Tibial nerve (tissue), 4 donors: ENCODE measurements at regions not wholly inside any gene's neighbourhood (a gene's known extent, or its start where the extent isn't known, plus 50 kb on each side); places are given as distances from the start of the nearest gene placed in this dataset.

ENCODE experiments used
- DNase-seq, 2 donors: peaks; one replicate each; pipeline ENCODE4 v3.0.0-alpha.2; 2019; ENCODE audit warnings: low spot score in 2 of 2
- H3K27ac ChIP-seq, 4 donors: fragments of 200-600 bp; sonication (generic) in 3 of 4; one replicate each; pipeline ENCODE4 v1.5.1; 2017 to 2019; ENCODE audit warnings: mild to moderate bottlenecking in 1 of 4
- H3K27me3 ChIP-seq, 2 donors: fragments of 200-600 bp; sonication (generic) in 1 of 2; one replicate each; pipeline versions ENCODE4 v1.5.1 to v1.6.0; 2017 to 2019
- H3K36me3 ChIP-seq, 3 donors: fragments of 200-600 bp; sonication (generic); one replicate each; pipeline ENCODE4 v1.5.1; 2018 to 2019
- H3K4me1 ChIP-seq, 4 donors: fragments of 200-600 bp; sonication (generic) in 3 of 4; one replicate each; pipeline ENCODE4 v1.5.1; 2017 to 2019
- H3K4me3 ChIP-seq, 4 donors: fragments of 200-600 bp; sonication (generic) in 3 of 4; one replicate each; pipeline ENCODE4 v1.5.1; 2017 to 2019; ENCODE audit warnings: mild to moderate bottlenecking in 1 of 4, moderate library complexity in 1 of 4
- H3K9me3 ChIP-seq, 4 donors: fragments of 200-600 bp; sonication (generic) in 3 of 4; one replicate each; pipeline ENCODE4 v1.5.1; 2017 to 2019
- CTCF ChIP-seq, 5 experiments: fragments of 200-600 bp in 3 of 5; fragments of 450-650 bp in 2 of 5; sonication (generic) in 3 of 5; IDR thresholded peaks; one replicate each; pipeline ENCODE4 v1.5.1; 2016 to 2019; ENCODE audit warnings: antibody characterized with exemption in 5 of 5, mild to moderate bottlenecking in 3 of 5, moderate library complexity in 2 of 5
- EP300 ChIP-seq, 2 donors: sonication (generic); formaldehyde crosslinking; IDR thresholded peaks; one replicate each; pipeline ENCODE4 v1.6.1; 2017; ENCODE audit warnings: antibody characterized with exemption in 2 of 2, mild to moderate bottlenecking in 1 of 2
- POLR2A ChIP-seq, 2 donors: fragments of 450-650 bp; IDR thresholded peaks; one replicate each; pipeline ENCODE4 v1.6.1; 2017; ENCODE audit warnings: antibody characterized with exemption in 2 of 2, mild to moderate bottlenecking in 2 of 2, moderate library complexity in 2 of 2
- WGBS, 2 donors: methylation state at CpG; one replicate each; pipeline ENCODE4 v1.1.5; 2018; 5-methylcytosine and 5-hydroxymethylcytosine counted together

- no peak for TF ChIP-seq POLR2A (IDR thresholded peaks at IDR 0.05)
- TF ChIP-seq CTCF (IDR thresholded peaks at IDR 0.05), result no peak
- TF ChIP-seq EP300 (IDR thresholded peaks at IDR 0.05), result no peak
- no peak overlapping the region for H3K27ac ChIP-seq
- no peaks in the 10 kb centered on the region for H3K4me1 ChIP-seq
- no peak overlapping the region for H3K4me3 ChIP-seq
- no peak for DNase-seq
- no peaks in the 10 kb centered on the region for H3K27me3 ChIP-seq
- H3K9me3 ChIP-seq, result peaks cover 0 to 9% (median 0%) of the 10 kb centered on the region in 4 donors
- no peaks in the 10 kb centered on the region for H3K36me3 ChIP-seq
- 44 to 49% methylated on average over 5 of the region's 5 CpGs for WGBS, 2 donors
These were observed 621.0 kb downstream of the ACTL7B start for GRCh38 chr9:108234811-108235210.

GRCh38 chr9:108225149-108225800 lies 630.5 kb downstream of the ACTL7B start:
- Histone ChIP-seq H3K4me3 (no peak overlapping the region), H3K4me1 (no peaks in the 10 kb centered on the region)

GRCh38 chr9:108224716-108225115 lies 631.1 kb downstream of the ACTL7B start:
- whole genome bisulfite sequencing, 2 donors, result 75 to 86% methylated on average over 3 of the region's 3 CpGs
- Histone ChIP-seq H3K27ac (no peak overlapping the region), H3K36me3 (no peaks in the 10 kb centered on the region), H3K27me3 (no peaks in the 10 kb centered on the region), H3K4me3 (no peak overlapping the region), H3K4me1 (no peaks in the 10 kb centered on the region), H3K9me3 (peaks cover 0 to 16% (median 0%) of the 10 kb centered on the region in 4 donors)
- no peak for TF ChIP-seq POLR2A (IDR thresholded peaks at IDR 0.05)
- DNase-seq, result no peak

More at GRCh38 chr9:108225149-108225800, 630.5 kb downstream of the ACTL7B start:
- Histone ChIP-seq H3K27me3 (no peaks in the 10 kb centered on the region), H3K27ac (no peak overlapping the region), H3K9me3 (peaks cover 0 to 19% (median 0%) of the 10 kb centered on the region in 4 donors), H3K36me3 (no peaks in the 10 kb centered on the region)
- no peak for TF ChIP-seq EP300 (IDR thresholded peaks at IDR 0.05)
- TF ChIP-seq POLR2A (IDR thresholded peaks at IDR 0.05), result no peak
- TF ChIP-seq CTCF (IDR thresholded peaks at IDR 0.05), result no peak
- 80 to 85% methylated on average over 5 of the region's 5 CpGs for WGBS, 2 donors
- DNase-seq, result no peak

- DNase-seq, result no peak
- H3K27ac ChIP-seq, result no peak overlapping the region
- H3K27me3 ChIP-seq, result no peaks in the 10 kb centered on the region
- WGBS, 2 donors, result 73 to 91% methylated on average over 4 of the region's 4 CpGs
- no peaks in the 10 kb centered on the region for H3K4me1 ChIP-seq
- H3K4me3 ChIP-seq, result no peak overlapping the region
- H3K9me3 ChIP-seq, result no peaks in the 10 kb centered on the region
- no peaks in the 10 kb centered on the region for H3K36me3 ChIP-seq
- no peak for TF ChIP-seq POLR2A (IDR thresholded peaks at IDR 0.05)
- TF ChIP-seq EP300 (IDR thresholded peaks at IDR 0.05), result no peak
- no peak for TF ChIP-seq CTCF (IDR thresholded peaks at IDR 0.05)
These were observed 636.1 kb downstream of the ACTL7B start for GRCh38 chr9:108219664-108220063.

GRCh38 chr9:108217431-108218349 lies 638.1 kb downstream of the ACTL7B start:
- Histone ChIP-seq H3K4me1 (peaks cover 0 to 2% (median 0%) of the 10 kb centered on the region in 4 donors), H3K9me3 (no peaks in the 10 kb centered on the region), H3K4me3 (no peak overlapping the region), H3K27me3 (no peaks in the 10 kb centered on the region), H3K27ac (no peak overlapping the region), H3K36me3 (no peaks in the 10 kb centered on the region)
- WGBS, 2 donors, result 49 to 55% methylated on average over 12 of the region's 12 CpGs
- TF ChIP-seq EP300 (IDR thresholded peaks at IDR 0.05), result no peak
- TF ChIP-seq CTCF (IDR thresholded peaks at IDR 0.05), result no peak
- no peak for TF ChIP-seq POLR2A (IDR thresholded peaks at IDR 0.05)
- no peak for DNase-seq
